ENCODE measurements at regions not wholly inside any gene's neighbourhood (a gene's known extent, or its start where the extent isn't known, plus 50 kb on each side); places are given as distances from the start of the nearest gene placed in this dataset.

GRCh38 chr12:91432755-91433154 lies 250.1 kb upstream of the DCN start:
- Histone ChIP-seq H3K4me1 (ENCODE audit: insufficient read depth, low read length) (no peaks in the 10 kb centered on the region), H4K20me1 (ENCODE audit: low read length) (no peaks in the 10 kb centered on the region), H3K9me3 (ENCODE audit: low read length) (no peaks in the 10 kb centered on the region), H3F3A (ENCODE audit: low read length, unreplicated experiment) (no peaks in the 10 kb centered on the region), H2AFZ (ENCODE audit: low read length) (no peak overlapping the region), H3K79me2 (ENCODE audit: low read length) (no peaks in the 10 kb centered on the region), H3K9me2 (replicated peaks; ENCODE audit: low read length) (no peaks in the 10 kb centered on the region), H3K4me2 (ENCODE audit: low read length) (no peak overlapping the region), H3K36me3 (ENCODE audit: low read depth, low read length) (no peaks in the 10 kb centered on the region), H3K4me3 (ENCODE audit: low read length) (no peak overlapping the region), H3K27me3 (ENCODE audit: low read length) (no peaks in the 10 kb centered on the region), H3K9ac (ENCODE audit: low read length) (no peak overlapping the region), H3K27ac (ENCODE audit: low read length) (no peak overlapping the region)
- POLR2A ChIA-PET (ENCODE audit: unreplicated experiment), result no interaction called here
- DNase-seq, result no peak
- no peak for TF ChIP-seq CTCF (conservative IDR thresholded peaks at IDR 0.05; ENCODE audit: low read depth, low read length)
- CTCF ChIA-PET, result no interaction called here
- no peak for ATAC-seq
- intact Hi-C loops (cut with micrococcal nuclease), result no loop called here
- no TSS peak for BruUV-seq (replicated peaks)

GRCh38 chr12:91432089-91432488 lies 249.5 kb upstream of the DCN start:
- ATAC-seq (no peak), DNase-seq (no peak)
- no TSS peak for BruUV-seq (replicated peaks)
- Histone ChIP-seq H3K9ac (ENCODE audit: low read length) (no peak overlapping the region), H2AFZ (ENCODE audit: low read length) (no peak overlapping the region), H3K36me3 (ENCODE audit: low read depth, low read length) (no peaks in the 10 kb centered on the region), H3K79me2 (ENCODE audit: low read length) (no peaks in the 10 kb centered on the region), H3K4me2 (ENCODE audit: low read length) (no peak overlapping the region), H3K4me3 (ENCODE audit: low read length) (no peak overlapping the region), H3K4me1 (ENCODE audit: insufficient read depth, low read length) (no peaks in the 10 kb centered on the region), H3K27me3 (ENCODE audit: low read length) (no peaks in the 10 kb centered on the region), H3F3A (ENCODE audit: low read length, unreplicated experiment) (no peaks in the 10 kb centered on the region), H3K27ac (ENCODE audit: low read length) (no peak overlapping the region), H3K9me2 (replicated peaks; ENCODE audit: low read length) (no peaks in the 10 kb centered on the region), H3K9me3 (ENCODE audit: low read length) (no peaks in the 10 kb centered on the region), H4K20me1 (ENCODE audit: low read length) (no peaks in the 10 kb centered on the region)
- TF ChIP-seq EZH2 (IDR thresholded peaks at IDR 0.05; ENCODE audit: low read length, unreplicated experiment) (no peak), EZH2phosphoT487 (IDR thresholded peaks at IDR 0.05; ENCODE audit: borderline replicate concordance, low read length) (no peak), CTCF (conservative IDR thresholded peaks at IDR 0.05; ENCODE audit: low read depth, low read length) (no peak)
- intact Hi-C loops (cut with micrococcal nuclease), result no loop called here
- CTCF ChIA-PET, result no interaction called here
- POLR2A ChIA-PET (ENCODE audit: unreplicated experiment), result interaction anchor here (0.6 kb wide), 1 partner anchor 911 kb away, joined by 6 read pairs; no protein-coding TSS in a partner anchor

- BruUV-seq (replicated peaks), result no TSS peak
- no peaks in the 10 kb centered on the region for H4K20me1 ChIP-seq (ENCODE audit: low read length)
- no peak for DNase-seq
- no peaks in the 10 kb centered on the region for H3F3A ChIP-seq (ENCODE audit: low read length, unreplicated experiment)
- H3K4me2 ChIP-seq (ENCODE audit: low read length), result no peak overlapping the region
- no peaks in the 10 kb centered on the region for H3K79me2 ChIP-seq (ENCODE audit: low read length)
- H3K27me3 ChIP-seq (ENCODE audit: low read length), result no peaks in the 10 kb centered on the region
- ChIA-PET CTCF (no interaction called here), POLR2A (ENCODE audit: unreplicated experiment) (no interaction called here)
- H3K9me3 ChIP-seq (ENCODE audit: low read length), result no peaks in the 10 kb centered on the region
- no peak for TF ChIP-seq CTCF (conservative IDR thresholded peaks at IDR 0.05; ENCODE audit: low read depth, low read length)
- no peak for TF ChIP-seq EZH2 (IDR thresholded peaks at IDR 0.05; ENCODE audit: low read length, unreplicated experiment)
- intact Hi-C loops (cut with micrococcal nuclease), result no loop called here
- ATAC-seq, result no peak
- no peak overlapping the region for H3K9ac ChIP-seq (ENCODE audit: low read length)
- H3K9me2 ChIP-seq (replicated peaks; ENCODE audit: low read length), result no peaks in the 10 kb centered on the region
- no peak overlapping the region for H2AFZ ChIP-seq (ENCODE audit: low read length)
- no peak overlapping the region for H3K27ac ChIP-seq (ENCODE audit: low read length)
- peaks cover 21% of the 10 kb centered on the region for H3K4me1 ChIP-seq (ENCODE audit: insufficient read depth, low read length)
- no peak overlapping the region for H3K4me3 ChIP-seq (ENCODE audit: low read length)
- no peaks in the 10 kb centered on the region for H3K36me3 ChIP-seq (ENCODE audit: low read depth, low read length)
These were observed 241.9 kb upstream of the DCN start for GRCh38 chr12:91424506-91424905.

Data from PC-3 (cell line).